Stimulated activated CD4-positive, alpha-beta T cell treated with anti-CD3 and anti-CD28 coated beads, TNF-alpha, amount 100 ng/mL, for 48 hours (primary cell): ENCODE measurements at regions not wholly inside any gene's neighbourhood (a gene's known extent, or its start where the extent isn't known, plus 50 kb on each side); places are given as distances from the start of the nearest gene placed in this dataset.
"Not testable (repeated sequence)": the region's sequence is repeated elsewhere in the genome, so short reads cannot be mapped to it uniquely, and the experiment has no call there.

Experiments
- DNase-seq, 3 donors: peaks; one replicate each; pipeline ENCODE4 v3.0.0-alpha.2; 2020; ENCODE audit warnings: low read depth in 3 of 3

- no peak for DNase-seq
Observed at GRCh38 chr5:112472614-112473013, 53.5 kb upstream of the EPB41L4A start.

- DNase-seq: no peak
Observed at GRCh38 chr5:112473989-112474388, 54.9 kb upstream of the EPB41L4A start.

GRCh38 chr5:112475747-112476365 lies 56.8 kb upstream of the EPB41L4A start:
- no peak for DNase-seq

- DNase-seq: no peak
Observed at GRCh38 chr5:112479418-112479817, 60.3 kb upstream of the EPB41L4A start.

GRCh38 chr5:112480501-112480900 lies 61.4 kb upstream of the EPB41L4A start:
- DNase-seq: no peak

- DNase-seq: no peak
Observed at GRCh38 chr5:112483704-112484103, 64.6 kb upstream of the EPB41L4A start.

- DNase-seq: no peak
Observed at GRCh38 chr5:112485934-112486355, 66.9 kb upstream of the EPB41L4A start.

- DNase-seq: no peak
Observed at GRCh38 chr5:112491257-112491656, 72.2 kb upstream of the EPB41L4A start.

- peak; percentile 2 to 13 (median 5) for DNase-seq
Observed at GRCh38 chr5:112492291-112492690, 73.2 kb upstream of the EPB41L4A start.

- DNase-seq: not testable (repeated sequence)
Observed at GRCh38 chr5:112503749-112504501, 84.8 kb upstream of the EPB41L4A start.

GRCh38 chr5:112509097-112509496 lies 90.0 kb upstream of the EPB41L4A start:
- DNase-seq: not testable (repeated sequence)

GRCh38 chr5:112511920-112512319 lies 92.8 kb upstream of the EPB41L4A start:
- DNase-seq: no peak

- no peak for DNase-seq
Observed at GRCh38 chr5:112512901-112513300, 93.8 kb upstream of the EPB41L4A start.

- DNase-seq: no peak
Observed at GRCh38 chr5:112514111-112514510, 95.0 kb upstream of the EPB41L4A start.

- DNase-seq: not testable (repeated sequence)
Observed at GRCh38 chr5:112520474-112520873, 101.4 kb upstream of the EPB41L4A start.

GRCh38 chr5:112522891-112523673 lies 104.0 kb upstream of the EPB41L4A start:
- not testable (repeated sequence) for DNase-seq

GRCh38 chr5:112523674-112524263 lies 104.7 kb upstream of the EPB41L4A start:
- DNase-seq: not testable (repeated sequence)

GRCh38 chr5:112525217-112525616 lies 106.1 kb upstream of the EPB41L4A start:
- DNase-seq: no peak

GRCh38 chr5:112528928-112529327 lies 109.9 kb upstream of the EPB41L4A start:
- DNase-seq: no peak

GRCh38 chr5:112529525-112529924 lies 110.4 kb upstream of the EPB41L4A start:
- no peak for DNase-seq

- DNase-seq: no peak
Observed at GRCh38 chr5:112532654-112533360, 113.7 kb upstream of the EPB41L4A start.
